ENCODE measurements at regions not wholly inside any gene's neighbourhood (a gene's known extent, or its start where the extent isn't known, plus 50 kb on each side); places are given as distances from the start of the nearest gene placed in this dataset.

DNA sequence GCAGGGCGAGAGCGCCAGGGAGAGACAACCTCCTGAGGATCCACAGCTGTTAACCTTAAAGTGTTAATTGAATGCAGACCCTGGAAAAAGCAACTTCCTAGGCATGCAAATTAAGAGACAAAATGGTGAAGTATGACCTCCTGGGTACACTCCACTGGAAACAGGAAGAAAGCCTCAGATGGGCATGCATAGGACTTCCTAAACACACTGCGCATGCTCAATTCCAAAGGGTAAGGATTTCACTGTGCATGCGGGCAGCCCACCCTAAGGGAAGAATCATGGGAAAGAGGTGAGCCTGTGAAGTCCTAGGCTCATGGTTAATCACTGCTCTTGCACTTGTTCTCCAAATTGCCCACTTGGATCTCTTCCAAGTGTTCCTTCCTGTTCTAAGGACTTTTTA, 80.5 kb upstream of the CAPRIN2 start:
- Histone ChIP-seq H3K4me1 (ENCODE audit: control insufficient read depth, insufficient read depth, low read length) (no peaks in the 10 kb centered on the region), H3K4me3 (ENCODE audit: low read length) (no peak overlapping the region), H3K36me3 (ENCODE audit: control insufficient read depth, insufficient read depth, low read length) (no peaks in the 10 kb centered on the region), H3K27ac (ENCODE audit: low read length) (no peak overlapping the region), H3K9me3 (ENCODE audit: control insufficient read depth, insufficient read depth, low read length) (no peaks in the 10 kb centered on the region), H3K27me3 (ENCODE audit: control insufficient read depth, insufficient read depth, low read length) (no peaks in the 10 kb centered on the region)
- H3K36me3 Mint-ChIP-seq, result no peaks in the 10 kb centered on the region
- 94% methylated on average over 4 of the region's 4 CpGs for WGBS (ENCODE audit: insufficient coverage)
- no peaks in the 10 kb centered on the region for H3K4me1 Mint-ChIP-seq
- H3K9me3 Mint-ChIP-seq, result no peaks in the 10 kb centered on the region
- H3K4me3 Mint-ChIP-seq, result no peak overlapping the region
- H3K27me3 Mint-ChIP-seq (ENCODE audit: low read depth in 2 of 2), result peaks cover 21 to 22% of the 10 kb centered on the region in 2 donors
- intact Hi-C loops (cut with micrococcal nuclease), result no loop called here
- ATAC-seq (no peak), DNase-seq (no peak)
- TF ChIP-seq, protein P1, sequence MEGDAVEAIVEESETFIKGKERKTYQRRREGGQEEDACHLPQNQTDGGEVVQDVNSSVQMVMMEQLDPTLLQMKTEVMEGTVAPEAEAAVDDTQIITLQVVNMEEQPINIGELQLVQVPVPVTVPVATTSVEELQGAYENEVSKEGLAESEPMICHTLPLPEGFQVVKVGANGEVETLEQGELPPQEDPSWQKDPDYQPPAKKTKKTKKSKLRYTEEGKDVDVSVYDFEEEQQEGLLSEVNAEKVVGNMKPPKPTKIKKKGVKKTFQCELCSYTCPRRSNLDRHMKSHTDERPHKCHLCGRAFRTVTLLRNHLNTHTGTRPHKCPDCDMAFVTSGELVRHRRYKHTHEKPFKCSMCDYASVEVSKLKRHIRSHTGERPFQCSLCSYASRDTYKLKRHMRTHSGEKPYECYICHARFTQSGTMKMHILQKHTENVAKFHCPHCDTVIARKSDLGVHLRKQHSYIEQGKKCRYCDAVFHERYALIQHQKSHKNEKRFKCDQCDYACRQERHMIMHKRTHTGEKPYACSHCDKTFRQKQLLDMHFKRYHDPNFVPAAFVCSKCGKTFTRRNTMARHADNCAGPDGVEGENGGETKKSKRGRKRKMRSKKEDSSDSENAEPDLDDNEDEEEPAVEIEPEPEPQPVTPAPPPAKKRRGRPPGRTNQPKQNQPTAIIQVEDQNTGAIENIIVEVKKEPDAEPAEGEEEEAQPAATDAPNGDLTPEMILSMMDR (IDR thresholded peaks at IDR 0.05), result no peak
- no peak overlapping the region for H3K27ac Mint-ChIP-seq

- WGBS (ENCODE audit: insufficient coverage), result 92% methylated on average over 2 of the region's 2 CpGs
- H3K4me3 ChIP-seq (ENCODE audit: low read length), result no peak overlapping the region
- DNase-seq (no peak), ATAC-seq (no peak)
- Mint-ChIP-seq H3K27ac (no peak overlapping the region), H3K4me1 (no peaks in the 10 kb centered on the region), H3K27me3 (ENCODE audit: low read depth in 2 of 2) (peaks cover 24 to 28% of the 10 kb centered on the region in 2 donors), H3K36me3 (no peaks in the 10 kb centered on the region), H3K4me3 (no peak overlapping the region), H3K9me3 (no peaks in the 10 kb centered on the region)
- H3K27ac ChIP-seq (ENCODE audit: low read length), result no peak overlapping the region
- no peaks in the 10 kb centered on the region for H3K36me3 ChIP-seq (ENCODE audit: control insufficient read depth, insufficient read depth, low read length)
- H3K4me1 ChIP-seq (ENCODE audit: control insufficient read depth, insufficient read depth, low read length), result no peaks in the 10 kb centered on the region
- no peaks in the 10 kb centered on the region for H3K27me3 ChIP-seq (ENCODE audit: control insufficient read depth, insufficient read depth, low read length)
- intact Hi-C loops (cut with micrococcal nuclease), result no loop called here
- TF ChIP-seq, protein P1 (IDR thresholded peaks at IDR 0.05), result no peak
- H3K9me3 ChIP-seq (ENCODE audit: control insufficient read depth, insufficient read depth, low read length), result no peaks in the 10 kb centered on the region
Measured at GRCh38 chr12:30830751-30831150, 76.0 kb upstream of the CAPRIN2 start.

DNA sequence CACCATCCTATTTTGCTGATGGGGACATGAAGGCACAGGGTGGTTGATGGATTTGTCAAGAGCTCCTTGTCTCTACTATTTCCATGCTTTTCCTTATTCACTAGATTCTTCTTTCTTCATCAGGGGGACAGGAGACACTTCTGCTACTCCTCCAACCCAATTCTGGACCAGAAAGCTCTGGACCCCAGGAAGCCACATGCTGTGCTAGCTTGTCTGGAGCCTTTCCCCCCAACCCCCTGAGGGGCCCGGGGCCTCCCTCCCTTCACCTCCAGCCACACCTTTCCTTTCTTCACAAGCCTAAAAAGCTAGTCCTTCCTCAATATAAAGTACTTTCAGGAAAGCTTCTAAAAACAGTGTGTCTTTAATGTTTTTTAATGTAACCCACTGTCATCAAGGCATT, 75.1 kb upstream of the CAPRIN2 start:
- Mint-ChIP-seq H3K9me3 (no peaks in the 10 kb centered on the region), H3K27me3 (ENCODE audit: low read depth in 2 of 2) (peaks cover 23 to 25% of the 10 kb centered on the region in 2 donors), H3K4me1 (no peaks in the 10 kb centered on the region), H3K36me3 (no peaks in the 10 kb centered on the region), H3K4me3 (no peak overlapping the region), H3K27ac (no peak overlapping the region)
- Histone ChIP-seq H3K4me1 (ENCODE audit: control insufficient read depth, insufficient read depth, low read length) (no peaks in the 10 kb centered on the region), H3K27ac (ENCODE audit: low read length) (no peak overlapping the region), H3K27me3 (ENCODE audit: control insufficient read depth, insufficient read depth, low read length) (no peaks in the 10 kb centered on the region), H3K4me3 (ENCODE audit: low read length) (no peak overlapping the region), H3K9me3 (ENCODE audit: control insufficient read depth, insufficient read depth, low read length) (no peaks in the 10 kb centered on the region), H3K36me3 (ENCODE audit: control insufficient read depth, insufficient read depth, low read length) (no peaks in the 10 kb centered on the region)
- WGBS (ENCODE audit: insufficient coverage), result 89% methylated on average over 1 of the region's 1 CpG
- TF ChIP-seq, protein P1 (IDR thresholded peaks at IDR 0.05), result no peak
- DNase-seq, result no peak
- ATAC-seq, result no peak
- intact Hi-C loops (cut with micrococcal nuclease), result no loop called here

DNA sequence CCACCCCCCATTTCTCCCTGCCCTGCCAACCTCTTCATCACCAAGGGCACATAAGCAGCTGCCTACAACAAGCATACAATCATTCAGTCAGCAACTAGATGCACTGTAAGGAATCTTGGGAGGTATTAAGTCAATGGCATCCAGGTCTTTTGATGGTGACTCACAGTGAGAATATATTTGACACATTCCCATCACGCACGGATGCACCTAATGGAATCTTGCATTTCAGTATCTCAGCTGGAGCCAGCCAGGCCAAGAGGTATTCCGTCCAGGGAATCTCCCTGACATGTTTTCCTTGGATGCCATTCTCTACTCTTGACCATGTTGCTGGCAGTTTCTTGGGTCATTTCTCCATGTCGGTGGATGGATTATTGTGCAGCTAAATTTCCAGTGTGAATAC, 73.9 kb upstream of the CAPRIN2 start:
- H3K9me3 Mint-ChIP-seq, result no peaks in the 10 kb centered on the region
- TF ChIP-seq, protein P1 (IDR thresholded peaks at IDR 0.05), result no peak
- 90% methylated on average over 4 of the region's 4 CpGs for WGBS (ENCODE audit: insufficient coverage)
- H3K36me3 Mint-ChIP-seq, result no peaks in the 10 kb centered on the region
- Histone ChIP-seq H3K27me3 (ENCODE audit: control insufficient read depth, insufficient read depth, low read length) (peaks cover under 1% of the 10 kb centered on the region), H3K27ac (ENCODE audit: low read length) (no peak overlapping the region), H3K4me1 (ENCODE audit: control insufficient read depth, insufficient read depth, low read length) (no peaks in the 10 kb centered on the region), H3K9me3 (ENCODE audit: control insufficient read depth, insufficient read depth, low read length) (no peaks in the 10 kb centered on the region), H3K36me3 (ENCODE audit: control insufficient read depth, insufficient read depth, low read length) (no peaks in the 10 kb centered on the region), H3K4me3 (ENCODE audit: low read length) (no peak overlapping the region)
- no peak for DNase-seq
- no peak overlapping the region for H3K27ac Mint-ChIP-seq
- H3K27me3 Mint-ChIP-seq (ENCODE audit: low read depth in 2 of 2), result peaks cover 25 to 31% of the 10 kb centered on the region in 2 donors
- intact Hi-C loops (cut with micrococcal nuclease), result no loop called here
- H3K4me3 Mint-ChIP-seq, result no peak overlapping the region
- peaks cover 6% of the 10 kb centered on the region in 2 donors for H3K4me1 Mint-ChIP-seq
- no peak for ATAC-seq

All from natural killer cell (primary cell).